CD4-positive, alpha-beta T cell (primary cell): ENCODE measurements at regions not wholly inside any gene's neighbourhood (a gene's known extent, or its start where the extent isn't known, plus 50 kb on each side); places are given as distances from the start of the nearest gene placed in this dataset.

ENCODE experiments used
- ATAC-seq: fragments of 200-7000 bp; cut with Tn5 transposase; one replicate; pipeline ENCODE4 v1.10.0; 2022; ENCODE audit warnings: mild to moderate bottlenecking; ENCODE audit not compliant: poor library complexity
- CTCF ChIA-PET: fragments of 350-600 bp; sonication (Branson Sonifier 250); formaldehyde crosslinking; loops from one replicate; lab custom pipeline; 2021; ENCODE audit warnings: antibody characterized with exemption, inconsistent platforms; lab: Charles Lee
- POLR2A ChIA-PET: fragments of 350-600 bp; sonication (Branson Sonifier 250); formaldehyde crosslinking; loops from one replicate; lab custom pipeline; 2021; ENCODE audit warnings: antibody characterized with exemption, inconsistent platforms; lab: Charles Lee
- DNase-seq, 14 experiments: peaks; one replicate each; pipeline ENCODE4 v3.0.0-alpha.2; 2013 to 2020; ENCODE audit warnings: mixed read lengths in 2 of 14
- H3K27ac ChIP-seq, 2 donors: one replicate each; pipeline versions ENCODE4 v1.5.1 to v1.7.0; 2013; ENCODE audit warnings: low read length in 2 of 2, low read depth in 1 of 2, mild to moderate bottlenecking in 1 of 2
- H3K27me3 ChIP-seq, 2 experiments: 1 replicate in 1 of 2; 2 replicates in 1 of 2; pipeline versions ENCODE4 v1.6.1 to v1.7.0; 2013; ENCODE audit warnings: low read length in 2 of 2, control low read depth in 1 of 2, mild to moderate bottlenecking in 1 of 2, moderate library complexity in 1 of 2; ENCODE audit not compliant: insufficient read depth in 2 of 2, control insufficient read depth in 1 of 2
- H3K36me3 ChIP-seq: one replicate; pipeline ENCODE4 v1.6.1; 2013; ENCODE audit warnings: low read length, control low read depth; ENCODE audit not compliant: insufficient read depth
- H3K4me1 ChIP-seq: one replicate; pipeline ENCODE4 v1.6.1; 2013; ENCODE audit warnings: low read length, control low read depth; ENCODE audit not compliant: insufficient read depth
- H3K4me3 ChIP-seq: one replicate; pipeline ENCODE4 v1.5.1; 2013; ENCODE audit warnings: mild to moderate bottlenecking, low read length, moderate library complexity
- H3K9me3 ChIP-seq, 2 experiments: 1 replicate in 1 of 2; 2 replicates in 1 of 2; pipeline versions ENCODE4 v1.6.1 to v1.7.0; 2013; ENCODE audit warnings: low read length in 2 of 2, mild to moderate bottlenecking in 2 of 2, control low read depth in 1 of 2, moderate library complexity in 1 of 2; ENCODE audit not compliant: control insufficient read depth in 1 of 2, insufficient read depth in 1 of 2
- H3K27ac Mint-ChIP-seq: one replicate; pipeline ENCODE4 v1.8.0; 2020; ENCODE audit warnings: mixed read lengths
- H3K27me3 Mint-ChIP-seq: one replicate; pipeline ENCODE4 v1.8.0; 2021; ENCODE audit warnings: mixed read lengths
- H3K36me3 Mint-ChIP-seq: one replicate; pipeline ENCODE4 v1.8.0; 2021; ENCODE audit warnings: low read depth, mixed read lengths
- H3K4me1 Mint-ChIP-seq: one replicate; pipeline ENCODE4 v1.8.0; 2021; ENCODE audit warnings: low read depth, mixed read lengths
- H3K4me3 Mint-ChIP-seq: one replicate; pipeline ENCODE4 v1.8.0; 2020; ENCODE audit warnings: mild to moderate bottlenecking, mixed read lengths
- H3K9me3 Mint-ChIP-seq: one replicate; pipeline ENCODE4 v1.8.0; 2020; ENCODE audit warnings: mixed read lengths
- CTCF ChIP-seq: fragments of 200-600 bp; IDR thresholded peaks from one replicate; pipeline ENCODE4 v1.8.0; 2022; ENCODE audit warnings: antibody characterized with exemption, mild to moderate bottlenecking
- intact Hi-C, 2 experiments: fragments of 100-400 bp; cut with DNase I in 1 of 2; cut with micrococcal nuclease in 1 of 2; formaldehyde crosslinking; loops; one replicate each; pipeline versions ENCODE4 v1.15.1 to v1.9.0; 2023 to 2025; cut with DNase I, micrococcal nuclease

- Histone ChIP-seq H3K36me3 (no peaks in the 10 kb centered on the region), H3K4me1 (no peaks in the 10 kb centered on the region), H3K9me3 (peaks cover 0 to 9% of the 10 kb centered on the region in 2 experiments), H3K4me3 (no peak overlapping the region), H3K27me3 (no peaks in the 10 kb centered on the region), H3K27ac (no peak overlapping the region)
- Mint-ChIP-seq H3K9me3 (no peaks in the 10 kb centered on the region), H3K27me3 (no peaks in the 10 kb centered on the region), H3K4me1 (no peaks in the 10 kb centered on the region), H3K27ac (no peak overlapping the region), H3K36me3 (no peaks in the 10 kb centered on the region), H3K4me3 (no peak overlapping the region)
- ChIA-PET CTCF (no interaction called here), POLR2A (no interaction called here)
- no peak for ATAC-seq
- intact Hi-C loops, result no loop called here
- no peak for TF ChIP-seq CTCF
- DNase-seq, result no peak
These were observed 639.5 kb downstream of the PLPP3 start for GRCh38 chr1:55939866-55940265.

GRCh38 chr1:55938861-55939260 is 640.5 kb downstream of the PLPP3 start:
- no peak for DNase-seq
- Histone ChIP-seq H3K4me3 (no peak overlapping the region), H3K27ac (no peak overlapping the region), H3K36me3 (no peaks in the 10 kb centered on the region), H3K9me3 (peaks cover 0 to 9% of the 10 kb centered on the region in 2 experiments), H3K27me3 (no peaks in the 10 kb centered on the region), H3K4me1 (no peaks in the 10 kb centered on the region)
- intact Hi-C loops, result no loop called here
- Mint-ChIP-seq H3K36me3 (no peaks in the 10 kb centered on the region), H3K4me3 (no peak overlapping the region), H3K27ac (no peak overlapping the region), H3K27me3 (no peaks in the 10 kb centered on the region), H3K4me1 (no peaks in the 10 kb centered on the region), H3K9me3 (peaks cover 4% of the 10 kb centered on the region)
- ChIA-PET CTCF (no interaction called here), POLR2A (no interaction called here)
- TF ChIP-seq CTCF, result no peak
- no peak for ATAC-seq

- intact Hi-C loops, result no loop called here
- ChIA-PET CTCF (no interaction called here), POLR2A (no interaction called here)
- Histone ChIP-seq H3K27me3 (no peaks in the 10 kb centered on the region), H3K9me3 (peaks cover 0 to 9% of the 10 kb centered on the region in 2 experiments), H3K4me1 (no peaks in the 10 kb centered on the region), H3K27ac (no peak overlapping the region), H3K36me3 (no peaks in the 10 kb centered on the region), H3K4me3 (no peak overlapping the region)
- Mint-ChIP-seq H3K9me3 (peaks cover 4% of the 10 kb centered on the region), H3K4me3 (no peak overlapping the region), H3K27ac (no peak overlapping the region), H3K36me3 (no peaks in the 10 kb centered on the region), H3K27me3 (no peaks in the 10 kb centered on the region), H3K4me1 (no peaks in the 10 kb centered on the region)
- ATAC-seq, result no peak
- no peak for TF ChIP-seq CTCF
- DNase-seq, result no peak
These were observed 641.0 kb downstream of the PLPP3 start for GRCh38 chr1:55938376-55938850.
